ENCODE measurements at regions not wholly inside any gene's neighbourhood (a gene's known extent, or its start where the extent isn't known, plus 50 kb on each side); places are given as distances from the start of the nearest gene placed in this dataset.

GRCh38 chr4:64895031-64895430 is 485.8 kb upstream of the TECRL start:
- Histone ChIP-seq H3K4me1 (ENCODE audit: insufficient read depth, poor library complexity, severe bottlenecking) (no peaks in the 10 kb centered on the region), H3K27ac (ENCODE audit: poor library complexity, severe bottlenecking) (no peak overlapping the region), H3K36me3 (ENCODE audit: low read depth) (no peaks in the 10 kb centered on the region), H3K27me3 (ENCODE audit: insufficient read depth, poor library complexity, severe bottlenecking) (no peaks in the 10 kb centered on the region), H3K4me3 (ENCODE audit: severe bottlenecking) (no peak overlapping the region), H3K9me3 (ENCODE audit: severe bottlenecking) (no peaks in the 10 kb centered on the region)
- no peak for ATAC-seq (ENCODE audit: low read depth)
- DNase-seq (ENCODE audit: low spot score) = no peak
- TF ChIP-seq CTCF (IDR thresholded peaks at IDR 0.05; ENCODE audit: poor library complexity, severe bottlenecking) = no peak

GRCh38 chr4:64893205-64893604 is 484.0 kb upstream of the TECRL start:
- Histone ChIP-seq H3K4me1 (ENCODE audit: insufficient read depth, poor library complexity, severe bottlenecking) (no peaks in the 10 kb centered on the region), H3K4me3 (ENCODE audit: severe bottlenecking) (no peak overlapping the region), H3K27me3 (ENCODE audit: insufficient read depth, poor library complexity, severe bottlenecking) (no peaks in the 10 kb centered on the region), H3K36me3 (ENCODE audit: low read depth) (no peaks in the 10 kb centered on the region), H3K27ac (ENCODE audit: poor library complexity, severe bottlenecking) (no peak overlapping the region), H3K9me3 (ENCODE audit: severe bottlenecking) (no peaks in the 10 kb centered on the region)
- DNase-seq (ENCODE audit: low spot score) = no peak
- ATAC-seq (ENCODE audit: low read depth) = no peak
- no peak for TF ChIP-seq CTCF (IDR thresholded peaks at IDR 0.05; ENCODE audit: poor library complexity, severe bottlenecking)

- H3K9me3 ChIP-seq (ENCODE audit: severe bottlenecking) = no peaks in the 10 kb centered on the region
- no peaks in the 10 kb centered on the region for H3K27me3 ChIP-seq (ENCODE audit: insufficient read depth, poor library complexity, severe bottlenecking)
- no peaks in the 10 kb centered on the region for H3K36me3 ChIP-seq (ENCODE audit: low read depth)
- no peak for ATAC-seq (ENCODE audit: low read depth)
- no peak for TF ChIP-seq CTCF (IDR thresholded peaks at IDR 0.05; ENCODE audit: poor library complexity, severe bottlenecking)
- no peak for DNase-seq (ENCODE audit: low spot score)
- no peak overlapping the region for H3K27ac ChIP-seq (ENCODE audit: poor library complexity, severe bottlenecking)
- no peaks in the 10 kb centered on the region for H3K4me1 ChIP-seq (ENCODE audit: insufficient read depth, poor library complexity, severe bottlenecking)
- H3K4me3 ChIP-seq (ENCODE audit: severe bottlenecking) = no peak overlapping the region
Observed at GRCh38 chr4:64889906-64890610, 480.8 kb upstream of the TECRL start.

- no peaks in the 10 kb centered on the region for H3K9me3 ChIP-seq (ENCODE audit: severe bottlenecking)
- H3K27ac ChIP-seq (ENCODE audit: poor library complexity, severe bottlenecking) = no peak overlapping the region
- no peak overlapping the region for H3K4me3 ChIP-seq (ENCODE audit: severe bottlenecking)
- no peak for TF ChIP-seq CTCF (IDR thresholded peaks at IDR 0.05; ENCODE audit: poor library complexity, severe bottlenecking)
- ATAC-seq (ENCODE audit: low read depth) (no peak), DNase-seq (ENCODE audit: low spot score) (no peak)
- no peaks in the 10 kb centered on the region for H3K27me3 ChIP-seq (ENCODE audit: insufficient read depth, poor library complexity, severe bottlenecking)
- no peaks in the 10 kb centered on the region for H3K4me1 ChIP-seq (ENCODE audit: insufficient read depth, poor library complexity, severe bottlenecking)
- no peaks in the 10 kb centered on the region for H3K36me3 ChIP-seq (ENCODE audit: low read depth)
Observed at GRCh38 chr4:64883087-64883807, 474.0 kb upstream of the TECRL start.
